B cell (primary cell): ENCODE measurements at regions not wholly inside any gene's neighbourhood (a gene's known extent, or its start where the extent isn't known, plus 50 kb on each side); places are given as distances from the start of the nearest gene placed in this dataset.

Source experiments
- EZH2 ChIP-seq: IDR thresholded peaks from 2 replicates; pipeline ENCODE4 v1.6.1; 2012; ENCODE audit warnings: borderline replicate concordance, low read depth, mild to moderate bottlenecking, moderate library complexity, low read length; ENCODE audit not compliant: insufficient read depth, poor library complexity, severe bottlenecking
- TF ChIP-seq, protein P1 (sequence below): fragments of 200-600 bp; IDR thresholded peaks from one replicate; pipeline ENCODE4 v1.8.0; 2022; ENCODE audit warnings: antibody characterized with exemption, mild to moderate bottlenecking

DNA sequence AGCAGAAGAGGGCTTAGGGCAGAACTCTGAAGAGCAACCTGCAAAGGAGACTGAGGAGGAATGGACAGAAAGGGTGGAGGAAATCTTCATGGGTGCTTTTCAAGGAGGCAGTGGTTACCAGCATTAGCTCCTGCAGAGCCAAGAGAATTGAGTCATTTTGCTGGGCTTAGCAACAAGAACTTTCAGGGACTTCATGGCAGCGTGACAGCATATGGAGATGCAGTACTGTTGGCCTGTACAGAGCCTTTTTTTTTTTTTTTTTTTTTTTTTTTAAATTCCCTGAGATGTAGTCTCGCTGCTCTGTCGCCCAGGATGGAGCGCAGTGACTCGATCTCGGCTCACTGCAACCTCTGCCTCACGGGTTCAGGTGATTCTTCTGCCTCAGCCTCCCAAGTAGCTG lies 296.0 kb upstream of the DMRT1 start:
- TF ChIP-seq EZH2: no peak
- TF ChIP-seq, protein P1, sequence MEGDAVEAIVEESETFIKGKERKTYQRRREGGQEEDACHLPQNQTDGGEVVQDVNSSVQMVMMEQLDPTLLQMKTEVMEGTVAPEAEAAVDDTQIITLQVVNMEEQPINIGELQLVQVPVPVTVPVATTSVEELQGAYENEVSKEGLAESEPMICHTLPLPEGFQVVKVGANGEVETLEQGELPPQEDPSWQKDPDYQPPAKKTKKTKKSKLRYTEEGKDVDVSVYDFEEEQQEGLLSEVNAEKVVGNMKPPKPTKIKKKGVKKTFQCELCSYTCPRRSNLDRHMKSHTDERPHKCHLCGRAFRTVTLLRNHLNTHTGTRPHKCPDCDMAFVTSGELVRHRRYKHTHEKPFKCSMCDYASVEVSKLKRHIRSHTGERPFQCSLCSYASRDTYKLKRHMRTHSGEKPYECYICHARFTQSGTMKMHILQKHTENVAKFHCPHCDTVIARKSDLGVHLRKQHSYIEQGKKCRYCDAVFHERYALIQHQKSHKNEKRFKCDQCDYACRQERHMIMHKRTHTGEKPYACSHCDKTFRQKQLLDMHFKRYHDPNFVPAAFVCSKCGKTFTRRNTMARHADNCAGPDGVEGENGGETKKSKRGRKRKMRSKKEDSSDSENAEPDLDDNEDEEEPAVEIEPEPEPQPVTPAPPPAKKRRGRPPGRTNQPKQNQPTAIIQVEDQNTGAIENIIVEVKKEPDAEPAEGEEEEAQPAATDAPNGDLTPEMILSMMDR: no peak
